ENCODE measurements at regions not wholly inside any gene's neighbourhood (a gene's known extent, or its start where the extent isn't known, plus 50 kb on each side); places are given as distances from the start of the nearest gene placed in this dataset.
A peak's percentile ranks its signal among the peaks of the same experiment; 100 is the strongest.

DNA sequence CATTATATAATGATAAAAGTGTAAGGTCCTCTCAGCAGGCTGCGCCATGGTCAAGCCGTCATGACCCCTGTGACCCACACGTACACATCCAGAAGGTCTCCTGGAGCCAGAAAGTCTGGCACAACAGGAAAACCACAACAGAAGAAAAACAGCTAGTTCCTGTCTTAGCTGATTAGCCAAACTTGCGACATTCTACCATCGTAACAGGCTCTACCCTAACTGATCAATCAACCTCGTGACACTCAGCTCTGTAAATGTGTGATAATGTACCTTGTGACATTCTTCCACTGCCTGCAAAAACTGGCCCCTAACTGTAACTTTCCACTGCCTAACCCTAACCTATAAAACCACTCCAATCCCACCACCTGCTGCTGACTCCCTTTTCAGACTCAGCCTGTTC is 316.4 kb upstream of the TUSC1 start:
- no peaks in the 10 kb centered on the region for H4K20me1 ChIP-seq (ENCODE audit: insufficient read depth, low read length)
- no peak overlapping the region for H3K4me2 ChIP-seq (ENCODE audit: insufficient read depth, low read length)

DNA sequence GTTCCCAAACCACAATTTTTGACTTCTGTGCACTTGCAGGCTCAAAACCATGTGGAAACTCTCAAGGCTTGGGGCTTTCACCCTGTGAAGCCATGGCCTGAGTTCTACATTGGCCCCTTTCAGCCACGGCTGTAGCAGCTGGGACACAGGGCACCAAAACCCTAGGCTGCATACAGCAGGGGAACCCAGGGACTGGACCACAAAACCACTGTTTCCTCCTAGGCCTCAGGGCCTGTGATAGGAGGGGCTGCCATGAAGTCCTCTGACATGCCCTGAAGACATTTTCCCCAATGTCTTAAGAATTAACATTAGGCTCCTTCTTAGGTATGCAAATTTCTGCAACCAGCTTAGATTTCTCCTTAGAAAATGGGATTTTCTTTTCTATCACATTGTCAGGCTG is 312.1 kb upstream of the TUSC1 start:
- Histone ChIP-seq H3K4me2 (ENCODE audit: insufficient read depth, low read length) (no peak overlapping the region), H2AFZ (ENCODE audit: low read length) (no peak overlapping the region), H3K9me3 (ENCODE audit: low read depth, low read length) (no peaks in the 10 kb centered on the region), H4K20me1 (ENCODE audit: insufficient read depth, low read length) (no peaks in the 10 kb centered on the region), H3K4me3 (ENCODE audit: insufficient read depth, low read length) (no peak overlapping the region), H3K4me1 (ENCODE audit: insufficient read depth, low read length) (no peaks in the 10 kb centered on the region), H3K27me3 (ENCODE audit: insufficient read depth, low read length) (no peaks in the 10 kb centered on the region), H3K27ac (ENCODE audit: low read depth, low read length) (no peak overlapping the region), H3K79me2 (ENCODE audit: insufficient read depth, low read length) (no peaks in the 10 kb centered on the region), H3K36me3 (ENCODE audit: insufficient read depth, low read length) (no peaks in the 10 kb centered on the region)
- TF ChIP-seq, protein P1, sequence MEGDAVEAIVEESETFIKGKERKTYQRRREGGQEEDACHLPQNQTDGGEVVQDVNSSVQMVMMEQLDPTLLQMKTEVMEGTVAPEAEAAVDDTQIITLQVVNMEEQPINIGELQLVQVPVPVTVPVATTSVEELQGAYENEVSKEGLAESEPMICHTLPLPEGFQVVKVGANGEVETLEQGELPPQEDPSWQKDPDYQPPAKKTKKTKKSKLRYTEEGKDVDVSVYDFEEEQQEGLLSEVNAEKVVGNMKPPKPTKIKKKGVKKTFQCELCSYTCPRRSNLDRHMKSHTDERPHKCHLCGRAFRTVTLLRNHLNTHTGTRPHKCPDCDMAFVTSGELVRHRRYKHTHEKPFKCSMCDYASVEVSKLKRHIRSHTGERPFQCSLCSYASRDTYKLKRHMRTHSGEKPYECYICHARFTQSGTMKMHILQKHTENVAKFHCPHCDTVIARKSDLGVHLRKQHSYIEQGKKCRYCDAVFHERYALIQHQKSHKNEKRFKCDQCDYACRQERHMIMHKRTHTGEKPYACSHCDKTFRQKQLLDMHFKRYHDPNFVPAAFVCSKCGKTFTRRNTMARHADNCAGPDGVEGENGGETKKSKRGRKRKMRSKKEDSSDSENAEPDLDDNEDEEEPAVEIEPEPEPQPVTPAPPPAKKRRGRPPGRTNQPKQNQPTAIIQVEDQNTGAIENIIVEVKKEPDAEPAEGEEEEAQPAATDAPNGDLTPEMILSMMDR (IDR thresholded peaks at IDR 0.05; ENCODE audit: extremely low read depth, low read depth, low read length), result no peak
- DNase-seq (ENCODE audit: insufficient read length, low spot score, missing footprints), result no peak

More for the DNA sequence above, 316.4 kb upstream of the TUSC1 start:
- H3K9me3 ChIP-seq (ENCODE audit: low read depth, low read length), result no peaks in the 10 kb centered on the region
- DNase-seq (ENCODE audit: insufficient read length, low spot score, missing footprints), result no peak
- no peaks in the 10 kb centered on the region for H3K4me1 ChIP-seq (ENCODE audit: insufficient read depth, low read length)
- H2AFZ ChIP-seq (ENCODE audit: low read length), result no peak overlapping the region
- no peak overlapping the region for H3K27ac ChIP-seq (ENCODE audit: low read depth, low read length)
- H3K27me3 ChIP-seq (ENCODE audit: insufficient read depth, low read length), result no peaks in the 10 kb centered on the region
- no peaks in the 10 kb centered on the region for H3K36me3 ChIP-seq (ENCODE audit: insufficient read depth, low read length)
- TF ChIP-seq, protein P1 (IDR thresholded peaks at IDR 0.05; ENCODE audit: extremely low read depth, low read depth, low read length), result no peak
- H3K4me3 ChIP-seq (ENCODE audit: insufficient read depth, low read length), result no peak overlapping the region
- no peaks in the 10 kb centered on the region for H3K79me2 ChIP-seq (ENCODE audit: insufficient read depth, low read length)

DNA sequence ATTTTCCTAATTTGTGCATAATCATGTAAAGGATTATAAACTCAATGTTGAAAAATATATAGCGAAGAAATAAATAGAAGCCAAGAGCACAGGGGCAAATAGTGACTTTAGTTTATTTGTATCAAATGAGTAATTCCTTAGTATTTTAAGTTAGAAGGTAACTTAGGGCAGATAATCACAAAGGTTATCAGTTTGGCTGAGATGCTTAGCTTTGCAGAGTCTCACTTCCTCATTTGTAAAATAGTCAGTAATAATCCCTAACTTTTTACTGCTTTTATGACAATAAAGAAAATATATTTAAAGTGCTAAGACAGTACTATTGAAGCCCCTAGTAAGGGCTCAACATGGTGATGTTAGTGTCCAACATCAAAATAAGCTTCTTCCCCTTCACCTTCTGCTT is 297.4 kb upstream of the TUSC1 start:
- Histone ChIP-seq H4K20me1 (ENCODE audit: insufficient read depth, low read length) (no peaks in the 10 kb centered on the region), H3K27ac (ENCODE audit: low read depth, low read length) (no peak overlapping the region), H3K9me3 (ENCODE audit: low read depth, low read length) (peaks cover 4% of the 10 kb centered on the region), H3K4me2 (ENCODE audit: insufficient read depth, low read length) (no peak overlapping the region), H3K36me3 (ENCODE audit: insufficient read depth, low read length) (no peaks in the 10 kb centered on the region), H3K27me3 (ENCODE audit: insufficient read depth, low read length) (no peaks in the 10 kb centered on the region), H3K4me3 (ENCODE audit: insufficient read depth, low read length) (no peak overlapping the region), H3K79me2 (ENCODE audit: insufficient read depth, low read length) (no peaks in the 10 kb centered on the region), H2AFZ (ENCODE audit: low read length) (no peak overlapping the region), H3K4me1 (ENCODE audit: insufficient read depth, low read length) (no peaks in the 10 kb centered on the region)
- TF ChIP-seq, protein P1 (IDR thresholded peaks at IDR 0.05; ENCODE audit: extremely low read depth, low read depth, low read length), result no peak
- DNase-seq (ENCODE audit: insufficient read length, low spot score, missing footprints), result no peak

DNA sequence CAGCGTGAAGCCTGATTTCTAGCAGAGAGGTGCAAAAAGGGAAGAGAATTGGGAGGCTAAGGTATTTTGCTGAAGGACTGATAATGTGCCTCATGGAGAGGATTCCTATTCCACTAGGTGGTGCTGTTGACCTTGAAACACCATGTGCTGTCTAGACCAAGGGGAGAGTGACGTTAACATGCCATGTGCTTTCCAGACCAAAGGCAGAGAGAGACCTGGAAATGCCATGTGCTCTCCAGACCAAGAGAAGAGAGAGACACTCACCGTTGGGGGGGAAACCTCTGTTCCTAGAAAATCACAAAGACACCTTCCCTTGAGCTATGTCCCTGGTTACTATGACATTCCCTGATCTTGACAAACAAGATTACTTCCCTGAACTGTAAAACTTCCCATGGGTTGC is 286.0 kb upstream of the TUSC1 start:
- Histone ChIP-seq H3K4me1 (ENCODE audit: insufficient read depth, low read length) (no peaks in the 10 kb centered on the region), H3K27ac (ENCODE audit: low read depth, low read length) (no peak overlapping the region)
- TF ChIP-seq, protein P1 (IDR thresholded peaks at IDR 0.05; ENCODE audit: extremely low read depth, low read depth, low read length), result peak; percentile 20

More for the DNA sequence above, 286.0 kb upstream of the TUSC1 start:
- Histone ChIP-seq H3K79me2 (ENCODE audit: insufficient read depth, low read length) (no peaks in the 10 kb centered on the region), H3K9me3 (ENCODE audit: low read depth, low read length) (no peaks in the 10 kb centered on the region), H3K4me2 (ENCODE audit: insufficient read depth, low read length) (no peak overlapping the region), H2AFZ (ENCODE audit: low read length) (no peak overlapping the region), H4K20me1 (ENCODE audit: insufficient read depth, low read length) (no peaks in the 10 kb centered on the region), H3K27me3 (ENCODE audit: insufficient read depth, low read length) (no peaks in the 10 kb centered on the region), H3K4me3 (ENCODE audit: insufficient read depth, low read length) (no peak overlapping the region), H3K36me3 (ENCODE audit: insufficient read depth, low read length) (no peaks in the 10 kb centered on the region)
- DNase-seq (ENCODE audit: insufficient read length, low spot score, missing footprints), result no peak

Measured in osteoblast (primary cell).